Activated CD8-positive, alpha-beta T cell treated with anti-CD3 and anti-CD28 coated beads, Interleukin-2, amount 10 ng/mL, durations not matched to agents 7 days and 5 days (primary cell): ENCODE measurements at regions not wholly inside any gene's neighbourhood (a gene's known extent, or its start where the extent isn't known, plus 50 kb on each side); places are given as distances from the start of the nearest gene placed in this dataset.

ENCODE experiments used
- ATAC-seq: fragments of 150-1000 bp; cut with Tn5 transposase; one replicate; pipeline ENCODE4 v1.10.0; 2021; ENCODE audit warnings: moderate library complexity
- CTCF ChIA-PET: fragments of 350-600 bp; sonication (Branson Sonifier 250); formaldehyde crosslinking; loops from one replicate; lab custom pipeline; 2021; ENCODE audit warnings: antibody characterized with exemption; lab: Charles Lee
- POLR2A ChIA-PET: fragments of 350-600 bp; sonication (Branson Sonifier 250); formaldehyde crosslinking; loops from one replicate; lab custom pipeline; 2021; ENCODE audit warnings: antibody characterized with exemption; lab: Charles Lee
- DNase-seq: peaks from one replicate; pipeline ENCODE4 v3.0.0-alpha.2; 2020
- H3K27ac Mint-ChIP-seq: one replicate; pipeline ENCODE4 v1.8.0; 2021; ENCODE audit warnings: mild to moderate bottlenecking, mixed read lengths
- H3K27me3 Mint-ChIP-seq: one replicate; pipeline ENCODE4 v1.8.0; 2021; ENCODE audit warnings: low read depth, mixed read lengths
- H3K36me3 Mint-ChIP-seq: one replicate; pipeline ENCODE4 v1.8.0; 2021; ENCODE audit warnings: low read depth, mixed read lengths
- H3K4me1 Mint-ChIP-seq: one replicate; pipeline ENCODE4 v1.8.0; 2021; ENCODE audit warnings: low read depth, mixed read lengths
- H3K4me3 Mint-ChIP-seq: one replicate; pipeline ENCODE4 v1.8.0; 2021; ENCODE audit warnings: mild to moderate bottlenecking, mixed read lengths
- H3K9me3 Mint-ChIP-seq: one replicate; pipeline ENCODE4 v1.8.0; 2022; ENCODE audit warnings: mixed read lengths; ENCODE audit not compliant: insufficient read depth

DNA sequence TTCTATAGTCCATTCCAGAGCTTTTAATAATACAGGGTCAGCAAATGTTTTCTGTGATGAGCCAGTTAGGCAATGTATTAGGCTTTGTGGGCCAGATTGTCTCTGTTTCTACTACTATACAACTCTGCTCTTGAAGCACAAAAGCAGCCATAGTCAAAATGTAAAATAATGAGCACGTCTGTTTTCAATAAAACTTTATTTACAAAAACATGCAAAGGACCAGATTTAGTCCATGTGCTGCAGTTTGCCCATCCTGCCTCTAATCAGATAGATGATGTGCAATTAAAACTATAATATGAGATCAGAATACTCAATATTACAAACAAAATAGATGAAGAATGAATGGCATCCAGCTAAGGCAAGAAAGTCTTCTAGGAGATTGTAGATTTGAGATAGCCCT lies 127.8 kb upstream of the FRMPD4 start:
- no peak overlapping the region for H3K4me3 Mint-ChIP-seq
- ChIA-PET CTCF (no interaction called here), POLR2A (no interaction called here)
- no peaks in the 10 kb centered on the region for H3K36me3 Mint-ChIP-seq
- no peaks in the 10 kb centered on the region for H3K27me3 Mint-ChIP-seq
- DNase-seq: no peak
- H3K4me1 Mint-ChIP-seq: peaks cover 2% of the 10 kb centered on the region
- H3K27ac Mint-ChIP-seq: no peak overlapping the region
- ATAC-seq: no peak
- H3K9me3 Mint-ChIP-seq: no peaks in the 10 kb centered on the region

DNA sequence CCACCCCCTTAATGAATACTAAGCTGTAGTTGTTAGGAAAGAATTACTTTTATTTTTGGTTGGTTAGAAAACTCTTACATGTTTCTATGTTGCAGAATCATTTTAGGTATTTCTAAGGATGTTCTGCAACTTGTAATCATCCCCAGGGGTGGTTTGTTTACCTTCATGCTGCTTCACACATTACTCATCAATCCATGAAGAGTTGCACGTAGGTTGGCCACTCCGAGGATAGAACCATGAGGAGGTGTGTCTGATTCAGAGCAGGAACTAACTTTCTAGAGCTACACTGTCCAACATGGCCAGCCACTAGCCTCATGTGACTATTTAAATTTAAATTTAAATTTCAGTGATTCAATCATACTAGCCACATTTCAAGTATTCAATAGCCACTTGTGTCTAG lies 127.2 kb upstream of the FRMPD4 start:
- H3K4me3 Mint-ChIP-seq: no peak overlapping the region
- H3K4me1 Mint-ChIP-seq: peaks cover 2% of the 10 kb centered on the region
- no peaks in the 10 kb centered on the region for H3K36me3 Mint-ChIP-seq
- DNase-seq (no peak), ATAC-seq (no peak)
- ChIA-PET CTCF (interaction anchor here (0.7 kb wide), 1 partner anchor 59 kb away, joined by 3 read pairs; no protein-coding TSS in a partner anchor), POLR2A (no interaction called here)
- no peaks in the 10 kb centered on the region for H3K9me3 Mint-ChIP-seq
- H3K27me3 Mint-ChIP-seq: no peaks in the 10 kb centered on the region
- H3K27ac Mint-ChIP-seq: no peak overlapping the region

DNA sequence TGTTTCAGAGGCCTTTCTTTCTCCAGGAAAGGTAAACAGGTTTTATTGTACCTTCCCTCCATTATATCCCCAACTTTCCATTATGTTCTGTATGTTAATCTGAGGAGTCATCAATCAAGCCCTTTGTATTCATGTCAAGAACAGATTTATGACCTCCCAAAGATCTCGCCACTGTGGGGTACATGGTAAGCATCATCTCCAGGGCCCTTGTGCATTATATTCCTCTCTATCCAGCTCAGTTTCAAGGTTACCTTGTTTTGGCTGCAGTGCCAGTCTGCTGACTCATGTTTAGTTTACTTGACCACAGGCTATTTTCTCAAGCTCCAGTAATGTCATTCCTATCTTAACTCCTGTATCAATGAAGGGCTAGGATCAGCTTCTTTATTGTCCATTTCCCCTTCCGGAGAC lies 125.1 kb upstream of the FRMPD4 start:
- no peaks in the 10 kb centered on the region for H3K27me3 Mint-ChIP-seq
- H3K36me3 Mint-ChIP-seq: no peaks in the 10 kb centered on the region
- CTCF ChIA-PET: no interaction called here

DNA sequence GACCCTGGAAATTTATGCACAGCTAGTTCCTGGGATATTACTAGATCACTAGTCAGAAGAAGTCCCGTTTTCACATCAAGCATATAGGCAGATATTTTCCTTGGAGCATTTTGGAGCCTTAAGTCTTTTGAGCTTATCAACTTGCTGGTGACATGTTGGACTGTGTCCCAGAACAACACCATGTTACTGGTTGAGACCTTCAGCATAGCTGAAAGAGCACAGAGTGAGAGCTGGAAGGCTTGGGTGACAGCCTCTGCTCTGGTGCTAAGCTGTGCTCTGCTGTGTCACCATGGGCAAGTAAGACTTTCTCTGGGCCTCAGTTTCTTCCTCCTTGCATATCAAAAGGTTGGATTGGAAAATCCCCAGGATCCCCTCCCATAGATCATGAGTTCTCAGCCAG lies 116.6 kb upstream of the FRMPD4 start:
- ChIA-PET CTCF (no interaction called here), POLR2A (no interaction called here)
- DNase-seq (no peak), ATAC-seq (no peak)
- no peaks in the 10 kb centered on the region for H3K36me3 Mint-ChIP-seq
- H3K4me1 Mint-ChIP-seq: no peaks in the 10 kb centered on the region
- H3K9me3 Mint-ChIP-seq: no peaks in the 10 kb centered on the region
- H3K27me3 Mint-ChIP-seq: no peaks in the 10 kb centered on the region
- no peak overlapping the region for H3K27ac Mint-ChIP-seq
- H3K4me3 Mint-ChIP-seq: no peak overlapping the region

More for the DNA sequence above, 125.1 kb upstream of the FRMPD4 start:
- H3K27ac Mint-ChIP-seq: no peak overlapping the region
- no peaks in the 10 kb centered on the region for H3K4me1 Mint-ChIP-seq
- no peak for ATAC-seq
- POLR2A ChIA-PET: no interaction called here
- no peak for DNase-seq
- no peaks in the 10 kb centered on the region for H3K9me3 Mint-ChIP-seq
- H3K4me3 Mint-ChIP-seq: no peak overlapping the region

DNA sequence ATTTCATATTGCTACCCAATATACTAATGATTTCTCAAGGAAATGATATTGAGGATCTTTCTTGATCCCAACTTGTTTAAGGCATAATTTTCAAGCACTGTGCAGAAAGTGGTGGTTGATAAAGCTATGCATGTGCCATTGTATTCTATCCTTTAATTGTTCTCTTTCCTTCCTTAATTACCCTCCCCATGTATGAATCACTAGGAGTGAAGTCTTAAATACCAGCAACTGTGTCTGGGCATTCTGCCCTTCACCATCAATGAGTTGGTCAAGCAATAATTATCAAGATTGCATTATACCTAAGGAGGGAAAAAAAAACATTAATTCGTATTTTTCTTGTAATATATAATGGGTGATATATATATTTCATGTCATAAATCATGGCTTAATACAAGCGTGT lies 111.8 kb upstream of the FRMPD4 start:
- DNase-seq (no peak), ATAC-seq (no peak)
- CTCF ChIA-PET: no interaction called here
- no peaks in the 10 kb centered on the region for H3K36me3 Mint-ChIP-seq
- H3K4me3 Mint-ChIP-seq: no peak overlapping the region
- POLR2A ChIA-PET: no interaction called here
- H3K4me1 Mint-ChIP-seq: no peaks in the 10 kb centered on the region
- H3K27me3 Mint-ChIP-seq: no peaks in the 10 kb centered on the region
- no peaks in the 10 kb centered on the region for H3K9me3 Mint-ChIP-seq
- no peak overlapping the region for H3K27ac Mint-ChIP-seq

DNA sequence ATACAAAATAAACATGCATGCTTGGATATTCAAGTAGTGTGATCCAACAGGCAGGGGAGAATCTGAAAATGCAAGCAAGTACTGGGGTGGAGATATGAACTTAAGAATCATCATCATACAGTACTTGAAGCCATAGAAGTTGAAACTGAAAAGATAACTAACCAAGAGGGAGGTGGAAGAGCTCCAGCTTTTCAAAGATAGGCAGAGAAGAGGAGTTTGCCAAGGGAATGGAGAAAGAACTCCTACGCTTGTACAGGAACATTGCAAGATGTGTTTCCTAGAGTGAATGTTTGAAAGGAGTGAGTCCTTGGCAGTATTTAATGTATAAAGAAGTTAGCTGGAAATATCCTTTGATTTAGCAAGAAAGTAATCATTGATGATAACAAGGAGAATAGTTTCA lies 106.2 kb upstream of the FRMPD4 start:
- Mint-ChIP-seq H3K4me3 (no peak overlapping the region), H3K27me3 (no peaks in the 10 kb centered on the region), H3K36me3 (no peaks in the 10 kb centered on the region), H3K4me1 (no peaks in the 10 kb centered on the region), H3K27ac (no peak overlapping the region), H3K9me3 (no peaks in the 10 kb centered on the region)
- no peak for ATAC-seq
- CTCF ChIA-PET: interaction anchor here (0.5 kb wide), 1 partner anchor 316 kb away, joined by 3 read pairs; no protein-coding TSS in a partner anchor
- DNase-seq: no peak
- POLR2A ChIA-PET: no interaction called here

DNA sequence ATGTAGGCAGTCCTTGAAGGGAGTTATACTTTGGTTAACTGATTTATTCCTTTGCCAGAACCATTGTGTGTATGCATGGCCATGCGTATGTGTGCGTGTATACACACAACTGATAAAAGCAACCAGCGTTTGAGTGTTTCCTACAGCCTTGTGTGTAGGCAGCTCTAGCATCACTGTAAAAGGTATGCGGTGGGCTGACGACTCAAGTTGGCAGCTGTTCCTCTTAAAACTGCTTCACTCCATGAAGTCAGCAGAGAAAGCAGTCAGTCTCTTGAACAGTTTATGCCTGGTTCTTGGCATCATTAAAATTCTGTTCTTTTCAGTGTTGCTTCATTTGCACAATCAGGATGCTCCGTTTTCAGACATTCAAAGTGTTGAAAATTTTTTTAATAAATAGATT lies 103.5 kb upstream of the FRMPD4 start:
- Mint-ChIP-seq H3K4me1 (no peaks in the 10 kb centered on the region), H3K27ac (no peak overlapping the region), H3K27me3 (no peaks in the 10 kb centered on the region), H3K36me3 (no peaks in the 10 kb centered on the region), H3K9me3 (no peaks in the 10 kb centered on the region), H3K4me3 (no peak overlapping the region)
- DNase-seq (no peak), ATAC-seq (no peak)
- CTCF ChIA-PET: interaction anchor here (1.2 kb wide), 1 partner anchor 9 kb away, joined by 3 read pairs; no protein-coding TSS in a partner anchor
- POLR2A ChIA-PET: no interaction called here

DNA sequence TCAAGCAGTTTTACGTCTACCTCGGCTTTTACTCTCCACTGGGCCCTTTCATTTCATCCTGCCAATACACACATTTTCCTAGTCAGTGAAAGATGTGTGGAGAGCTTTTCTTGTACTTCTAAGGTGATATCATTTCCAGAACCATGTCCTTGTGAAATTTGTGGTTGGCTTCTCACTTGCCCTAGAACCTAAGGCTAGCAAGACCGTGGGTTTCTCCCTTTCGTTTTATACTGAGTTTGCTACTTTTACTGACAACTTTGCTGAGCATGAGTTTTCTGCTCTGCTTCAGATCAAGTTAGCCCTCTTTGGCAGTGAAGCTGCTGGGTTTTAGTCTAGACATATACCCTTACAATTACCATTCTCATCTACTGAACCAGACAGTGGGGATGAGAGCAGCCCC lies 95.7 kb upstream of the FRMPD4 start:
- Mint-ChIP-seq H3K4me1 (no peaks in the 10 kb centered on the region), H3K27ac (no peak overlapping the region), H3K27me3 (no peaks in the 10 kb centered on the region), H3K4me3 (no peak overlapping the region), H3K9me3 (no peaks in the 10 kb centered on the region), H3K36me3 (no peaks in the 10 kb centered on the region)
- no peak for DNase-seq
- ChIA-PET POLR2A (no interaction called here), CTCF (no interaction called here)
- no peak for ATAC-seq

DNA sequence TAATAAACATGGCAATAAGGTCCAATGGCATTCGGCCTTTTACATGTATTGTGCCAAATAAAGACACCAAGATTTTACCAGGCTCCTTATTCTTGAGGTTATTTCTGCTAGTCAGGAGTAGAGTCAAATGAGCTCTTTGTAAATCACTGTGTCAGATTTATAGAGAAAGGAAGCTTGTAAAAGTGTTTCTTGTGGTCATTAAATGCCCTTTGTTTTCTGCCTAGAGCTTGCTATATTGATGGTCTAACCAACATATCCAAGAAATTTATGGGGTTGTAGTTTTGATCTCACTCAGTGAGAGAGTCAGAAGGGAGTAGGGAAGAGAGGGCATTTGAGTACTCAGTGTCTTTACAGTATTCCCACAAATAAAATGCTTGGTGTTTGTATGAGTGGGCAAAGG lies 86.2 kb upstream of the FRMPD4 start:
- Mint-ChIP-seq H3K27me3 (no peaks in the 10 kb centered on the region), H3K4me3 (no peak overlapping the region), H3K27ac (no peak overlapping the region), H3K9me3 (no peaks in the 10 kb centered on the region), H3K4me1 (no peaks in the 10 kb centered on the region), H3K36me3 (no peaks in the 10 kb centered on the region)
- CTCF ChIA-PET: no interaction called here
- POLR2A ChIA-PET: no interaction called here
- ATAC-seq (no peak), DNase-seq (no peak)

DNA sequence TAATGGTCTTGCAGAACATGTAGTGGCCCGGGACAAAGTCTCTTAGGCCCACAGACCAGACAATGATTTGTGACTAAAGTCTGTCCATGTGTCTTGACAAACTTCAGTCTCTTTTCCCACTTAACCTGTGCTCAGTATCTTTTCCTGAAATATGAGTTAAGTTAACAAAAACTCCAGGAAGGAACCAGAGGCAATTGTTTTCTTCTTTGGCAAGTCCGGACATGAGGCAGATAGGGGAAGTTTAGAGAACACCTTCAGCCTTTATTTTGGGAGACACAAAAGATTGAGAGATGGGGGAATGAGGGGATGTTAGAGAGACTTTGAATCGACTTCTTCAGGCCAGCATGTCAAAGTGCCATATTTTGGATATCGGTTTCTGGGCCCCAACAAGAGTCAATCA lies 80.2 kb upstream of the FRMPD4 start:
- no peaks in the 10 kb centered on the region for H3K9me3 Mint-ChIP-seq
- no peak overlapping the region for H3K4me3 Mint-ChIP-seq
- H3K36me3 Mint-ChIP-seq: no peaks in the 10 kb centered on the region
- ChIA-PET CTCF (no interaction called here), POLR2A (no interaction called here)
- H3K4me1 Mint-ChIP-seq: no peaks in the 10 kb centered on the region
- no peak for ATAC-seq
- no peaks in the 10 kb centered on the region for H3K27me3 Mint-ChIP-seq
- no peak for DNase-seq
- H3K27ac Mint-ChIP-seq: no peak overlapping the region

DNA sequence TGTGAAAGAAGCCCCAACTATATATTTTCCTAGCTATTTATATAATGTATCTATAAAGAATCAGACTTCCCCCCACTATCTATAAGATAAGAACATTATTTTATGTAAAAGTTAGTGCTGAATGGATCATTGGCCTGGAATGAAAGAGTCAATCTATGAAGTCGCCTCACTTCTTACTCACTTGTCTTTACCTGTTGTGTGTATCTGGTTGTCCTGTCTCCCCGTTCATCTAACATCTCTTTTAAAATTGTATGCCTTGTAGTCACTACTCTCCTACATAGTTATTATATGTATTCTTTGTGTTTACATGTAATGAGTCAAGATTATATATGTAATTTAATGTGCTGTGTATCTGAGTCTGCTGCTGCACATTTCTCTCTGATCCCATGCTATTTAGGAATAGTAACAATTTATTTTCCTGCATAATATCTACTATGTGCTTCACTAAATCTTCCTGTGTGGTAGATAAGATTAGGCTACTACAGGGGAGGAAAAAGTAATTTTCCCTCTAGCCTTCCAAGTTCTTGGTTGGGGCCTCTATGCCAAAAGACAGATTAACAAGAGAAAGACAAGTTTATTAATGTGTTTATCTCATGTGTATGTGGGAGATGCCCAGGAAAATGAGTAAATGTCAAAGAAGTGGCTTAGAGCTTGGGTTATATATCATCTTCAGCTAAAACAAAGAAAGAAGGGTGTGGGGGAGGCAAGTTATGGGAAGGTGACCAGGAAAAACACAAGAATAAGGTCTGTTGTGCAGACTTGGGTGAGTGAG lies 77.6 kb upstream of the FRMPD4 start:
- Mint-ChIP-seq H3K4me1 (no peaks in the 10 kb centered on the region), H3K36me3 (no peaks in the 10 kb centered on the region), H3K27ac (no peak overlapping the region), H3K4me3 (no peak overlapping the region), H3K9me3 (no peaks in the 10 kb centered on the region), H3K27me3 (no peaks in the 10 kb centered on the region)
- ChIA-PET POLR2A (no interaction called here), CTCF (no interaction called here)
- no peak for ATAC-seq
- DNase-seq: no peak

DNA sequence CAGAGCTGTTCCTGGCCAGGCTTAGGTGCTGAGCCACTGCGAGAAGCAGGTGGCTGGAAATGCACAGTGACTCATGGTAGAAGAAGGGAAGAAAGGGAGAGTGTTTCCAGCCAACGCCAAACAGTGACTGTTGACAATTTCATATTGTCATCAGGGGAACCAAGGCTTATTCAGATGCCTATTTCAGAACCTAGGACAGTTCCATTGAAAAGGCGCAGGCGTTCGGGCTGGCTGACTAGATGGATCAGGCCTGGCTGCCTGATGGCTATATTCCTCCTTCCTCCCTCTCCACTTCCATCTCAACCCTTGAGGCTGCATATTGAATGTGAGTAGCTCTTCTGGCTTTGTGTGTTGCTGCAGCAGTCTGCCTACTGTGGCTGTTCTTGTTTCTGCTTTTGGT lies 73.0 kb upstream of the FRMPD4 start:
- Mint-ChIP-seq H3K36me3 (no peaks in the 10 kb centered on the region), H3K4me1 (no peaks in the 10 kb centered on the region), H3K4me3 (no peak overlapping the region), H3K27ac (no peak overlapping the region), H3K9me3 (no peaks in the 10 kb centered on the region), H3K27me3 (no peaks in the 10 kb centered on the region)
- ChIA-PET CTCF (no interaction called here), POLR2A (no interaction called here)
- DNase-seq (no peak), ATAC-seq (no peak)

DNA sequence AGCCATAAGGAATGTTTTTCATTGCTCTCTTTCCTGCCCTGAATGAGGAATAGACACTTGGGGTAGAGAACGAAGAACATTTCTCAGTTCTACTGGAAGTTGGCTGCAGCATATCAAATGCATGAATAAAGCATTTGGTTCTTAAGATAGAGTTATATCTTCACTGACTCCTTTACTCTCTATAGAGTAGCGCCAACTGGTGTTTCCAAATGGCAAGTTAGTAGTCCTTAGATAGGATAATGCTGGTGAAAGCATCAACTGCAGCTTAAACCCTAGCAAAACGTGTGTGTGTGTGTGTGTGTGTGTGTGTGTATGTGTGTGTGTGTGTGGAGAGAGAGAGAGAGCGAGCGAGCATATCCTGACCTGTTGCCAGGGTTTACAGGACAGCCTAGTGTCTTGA lies 62.2 kb upstream of the FRMPD4 start:
- no peaks in the 10 kb centered on the region for H3K9me3 Mint-ChIP-seq
- H3K4me3 Mint-ChIP-seq: no peak overlapping the region
- H3K27ac Mint-ChIP-seq: no peak overlapping the region
- H3K36me3 Mint-ChIP-seq: no peaks in the 10 kb centered on the region
- ChIA-PET POLR2A (no interaction called here), CTCF (no interaction called here)
- DNase-seq (no peak), ATAC-seq (no peak)
- no peaks in the 10 kb centered on the region for H3K4me1 Mint-ChIP-seq
- no peaks in the 10 kb centered on the region for H3K27me3 Mint-ChIP-seq
